H9 (cell line): ENCODE measurements at regions not wholly inside any gene's neighbourhood (a gene's known extent, or its start where the extent isn't known, plus 50 kb on each side); places are given as distances from the start of the nearest gene placed in this dataset.

Experiments
- DNase-seq: peaks from one replicate; pipeline ENCODE4 v3.0.0-alpha.2; 2017
- H2AFZ ChIP-seq: one replicate; pipeline ENCODE4 v1.6.1; 2013; ENCODE audit warnings: mild to moderate bottlenecking, low read length, control low read depth, moderate library complexity
- H2AK5ac ChIP-seq: 2 replicates; pipeline ENCODE4 v1.6.1; 2013; ENCODE audit warnings: low read length, control low read depth, mixed read lengths; ENCODE audit not compliant: insufficient read length
- H2BK120ac ChIP-seq: one replicate; pipeline ENCODE4 v1.6.1; 2013; ENCODE audit warnings: low read depth, mild to moderate bottlenecking, low read length, control low read depth, inconsistent platforms; ENCODE audit not compliant: poor library complexity, severe bottlenecking
- H2BK12ac ChIP-seq: 2 replicates; pipeline ENCODE4 v1.6.1; 2013; ENCODE audit warnings: low read length, control low read depth, mixed read lengths, low read depth; ENCODE audit not compliant: insufficient read length
- H2BK15ac ChIP-seq: 2 replicates; pipeline ENCODE4 v1.6.1; 2013; ENCODE audit warnings: low read depth, low read length, control low read depth
- H2BK20ac ChIP-seq: one replicate; pipeline ENCODE4 v1.6.1; 2013; ENCODE audit warnings: low read depth, mild to moderate bottlenecking, low read length, control low read depth, inconsistent platforms; ENCODE audit not compliant: poor library complexity, severe bottlenecking
- H2BK5ac ChIP-seq: 2 replicates; pipeline ENCODE4 v1.6.1; 2013; ENCODE audit warnings: low read length, control low read depth, mixed read lengths; ENCODE audit not compliant: insufficient read length
- H3K14ac ChIP-seq: 2 replicates; pipeline ENCODE4 v1.6.1; 2013; ENCODE audit warnings: low read length, control low read depth; ENCODE audit not compliant: insufficient read depth
- H3K18ac ChIP-seq: 2 replicates; pipeline ENCODE4 v1.6.1; 2013; ENCODE audit warnings: low read depth, mild to moderate bottlenecking, mixed read lengths, low read length, control low read depth; ENCODE audit not compliant: insufficient read length
- H3K23ac ChIP-seq: 2 replicates; pipeline ENCODE4 v1.6.1; 2013; ENCODE audit warnings: low read length, control low read depth, mixed read lengths, low read depth; ENCODE audit not compliant: insufficient read length
- H3K23me2 ChIP-seq: 2 replicates; pipeline ENCODE4 v1.6.1; 2013; ENCODE audit warnings: low read depth, mild to moderate bottlenecking, mixed read lengths, low read length, control low read depth; ENCODE audit not compliant: insufficient read length, poor library complexity, severe bottlenecking
- H3K27ac ChIP-seq: 2 replicates; pipeline ENCODE4 v1.5.1; 2013; ENCODE audit warnings: low read length, control low read depth, mixed read lengths, low read depth; ENCODE audit not compliant: insufficient read length
- H3K27me3 ChIP-seq: 2 replicates; pipeline ENCODE4 v1.6.1; 2013; ENCODE audit warnings: low read length, control low read depth, inconsistent platforms; ENCODE audit not compliant: insufficient read depth
- H3K4ac ChIP-seq: 2 replicates; pipeline ENCODE4 v1.6.1; 2013; ENCODE audit warnings: low read depth, mild to moderate bottlenecking, control low read depth, inconsistent platforms, low read length, moderate library complexity
- H3K4me1 ChIP-seq: 2 replicates; pipeline ENCODE4 v1.6.1; 2013; ENCODE audit warnings: low read length, control low read depth, inconsistent platforms; ENCODE audit not compliant: insufficient read depth
- H3K4me2 ChIP-seq: 2 replicates; pipeline ENCODE4 v1.6.1; 2013; ENCODE audit warnings: low read length, control low read depth, mixed read lengths; ENCODE audit not compliant: insufficient read length, insufficient read depth
- H3K56ac ChIP-seq: 2 replicates; pipeline ENCODE4 v1.6.1; 2013; ENCODE audit warnings: low read depth, mild to moderate bottlenecking, mixed read lengths, low read length, control low read depth; ENCODE audit not compliant: insufficient read length
- H3K79me1 ChIP-seq: 2 replicates; pipeline ENCODE4 v1.6.1; 2013; ENCODE audit warnings: low read depth, mild to moderate bottlenecking, moderate library complexity, low read length, control low read depth, inconsistent platforms; ENCODE audit not compliant: insufficient read depth, poor library complexity, severe bottlenecking
- H3K79me2 ChIP-seq: 2 replicates; pipeline ENCODE4 v1.6.1; 2013; ENCODE audit warnings: low read length, control low read depth, inconsistent platforms; ENCODE audit not compliant: insufficient read depth
- H3K9ac ChIP-seq: 2 replicates; pipeline ENCODE4 v1.6.1; 2013; ENCODE audit warnings: low read length, control low read depth, mixed read lengths; ENCODE audit not compliant: insufficient read length; ENCODE audit errors: extremely low read depth
- H3K9me3 ChIP-seq: one replicate; pipeline ENCODE4 v1.6.1; 2013; ENCODE audit warnings: low read depth, low read length, inconsistent platforms; ENCODE audit not compliant: control insufficient read depth
- H3T11ph ChIP-seq: one replicate; pipeline ENCODE4 v1.6.1; 2013; ENCODE audit warnings: mild to moderate bottlenecking, low read length, control low read depth, inconsistent platforms
- H4K20me1 ChIP-seq: one replicate; pipeline ENCODE4 v1.6.1; 2013; ENCODE audit not compliant: control insufficient read depth, insufficient read length, insufficient read depth
- H4K5ac ChIP-seq: 2 replicates; pipeline ENCODE4 v1.6.1; 2013; ENCODE audit warnings: low read depth, mild to moderate bottlenecking, mixed read lengths, low read length, control low read depth; ENCODE audit not compliant: insufficient read length
- H4K8ac ChIP-seq: replicated peaks from 2 replicates; pipeline ENCODE4 v1.6.1; 2013; ENCODE audit warnings: low read length, control low read depth, mixed read lengths, low read depth; ENCODE audit not compliant: insufficient read length
- H4K91ac ChIP-seq: 2 replicates; pipeline ENCODE4 v1.6.1; 2013; ENCODE audit warnings: low read depth, mild to moderate bottlenecking, moderate library complexity, mixed read lengths, low read length, control low read depth; ENCODE audit not compliant: insufficient read length
- H3K27ac Mint-ChIP-seq, 3 experiments: 2 replicates in 2 of 3; 3 replicates in 1 of 3; pipeline ENCODE4 v1.8.0; 2020 to 2021; ENCODE audit warnings: mixed read lengths in 3 of 3, mild to moderate bottlenecking in 1 of 3, moderate library complexity in 1 of 3
- H3K27me3 Mint-ChIP-seq: 2 replicates; pipeline ENCODE4 v1.8.0; 2021; ENCODE audit warnings: low read depth, mild to moderate bottlenecking, moderate library complexity, mixed read lengths
- H3K36me3 Mint-ChIP-seq, 3 experiments: 2 replicates in 2 of 3; 3 replicates in 1 of 3; pipeline ENCODE4 v1.8.0; 2020 to 2021; ENCODE audit warnings: low read depth in 3 of 3, mixed read lengths in 3 of 3; ENCODE audit not compliant: insufficient read depth in 1 of 3
- H3K4me1 Mint-ChIP-seq, 2 experiments: 2 replicates each; pipeline ENCODE4 v1.8.0; 2020; ENCODE audit warnings: mixed read lengths in 2 of 2
- H3K4me3 Mint-ChIP-seq, 2 experiments: 2 replicates in 1 of 2; 3 replicates in 1 of 2; pipeline ENCODE4 v1.8.0; 2020 to 2021; ENCODE audit warnings: mild to moderate bottlenecking in 2 of 2, mixed read lengths in 2 of 2, moderate library complexity in 1 of 2
- H3K9me3 Mint-ChIP-seq, 2 experiments: 2 replicates in 1 of 2; 3 replicates in 1 of 2; pipeline ENCODE4 v1.8.0; 2020; ENCODE audit warnings: mild to moderate bottlenecking in 2 of 2, mixed read lengths in 2 of 2, moderate library complexity in 1 of 2
- CTCF ChIP-seq: fragments of 200-600 bp; sonication (generic); conservative IDR thresholded peaks from 3 replicates; pipeline ENCODE4 v1.8.0; 2021; ENCODE audit warnings: antibody characterized with exemption, mild to moderate bottlenecking
- WGBS: extraction: QIAGEN DNeasy Blood & Tissue Kit; methylation state at CpG from one replicate; pipeline ENCODE4 v1.1.7; 2013; ENCODE audit warnings: missing lambda C conversion rate, low lambda C conversion rate, mixed read lengths; ENCODE audit not compliant: insufficient read length; ENCODE audit errors: extremely low coverage; 5-methylcytosine and 5-hydroxymethylcytosine counted together

- Histone ChIP-seq H3K79me2 (no peaks in the 10 kb centered on the region), H2BK15ac (no peak overlapping the region), H4K20me1 (no peaks in the 10 kb centered on the region), H3K14ac (no peak overlapping the region), H4K5ac (no peak overlapping the region), H4K8ac (no peak overlapping the region), H3K18ac (no peak overlapping the region), H2BK120ac (no peak overlapping the region), H3K9me3 (peaks cover 8% of the 10 kb centered on the region), H3K56ac (no peak overlapping the region), H3K27me3 (no peaks in the 10 kb centered on the region), H2BK20ac (no peak overlapping the region), H4K91ac (no peak overlapping the region), H3T11ph (no peak overlapping the region), H2AK5ac (no peak overlapping the region), H2AFZ (no peak overlapping the region), H2BK5ac (no peak overlapping the region), H3K4me2 (no peak overlapping the region), H3K9ac (no peak overlapping the region), H3K23ac (no peak overlapping the region), H3K23me2 (no peaks in the 10 kb centered on the region), H3K4ac (no peak overlapping the region), H3K27ac (no peak overlapping the region), H3K4me1 (no peaks in the 10 kb centered on the region), H2BK12ac (no peak overlapping the region), H3K79me1 (no peaks in the 10 kb centered on the region)
- no CpG with 5 or more reads among the region's 3 CpGs for WGBS
- no peak for DNase-seq
- Mint-ChIP-seq H3K27ac (no peak overlapping the region; a peak in 1 of 7 replicates), H3K4me1 (no peaks in the 10 kb centered on the region), H3K27me3 (no peaks in the 10 kb centered on the region), H3K9me3 (peaks cover 27 to 66% of the 10 kb centered on the region in 2 experiments), H3K36me3 (peaks cover 6 to 21% (median 10%) of the 10 kb centered on the region in 3 experiments; a peak in 5 of 7 replicates), H3K4me3 (no peak overlapping the region)
- TF ChIP-seq CTCF = no peak
Observed at GRCh38 chrX:34805951-34806350, 136.6 kb upstream of the FAM47B start.
